Endothelial cell of umbilical vein (primary cell): ENCODE measurements at regions not wholly inside any gene's neighbourhood (a gene's known extent, or its start where the extent isn't known, plus 50 kb on each side); places are given as distances from the start of the nearest gene placed in this dataset.
"Not testable (repeated sequence)": the region's sequence is repeated elsewhere in the genome, so short reads cannot be mapped to it uniquely, and the experiment has no call there.

Experiments used
- BruUV-seq: library from RNA; stranded (reverse); fragments of 400-500 nt; replicated peaks from 2 replicates; lab custom pipeline; 2021; lab: Mats Ljungman, UMichigan
- CTCF ChIA-PET: fragments of 300-600, 350-600 bp; sonication (Branson Sonifier 250); formaldehyde crosslinking; loops from one replicate; lab custom pipeline; 2021; ENCODE audit warnings: antibody characterized with exemption, inconsistent platforms; lab: Charles Lee
- POLR2A ChIA-PET: fragments of 300-600, 350-600 bp; sonication (Branson Sonifier 250); formaldehyde crosslinking; loops from one replicate; lab custom pipeline; 2021; ENCODE audit warnings: antibody characterized with exemption, inconsistent platforms; lab: Charles Lee
- DNase-seq: peaks from one replicate; pipeline ENCODE4 v3.0.0-alpha.2; 2011; ENCODE audit warnings: low read depth, low spot score
- FAIRE-seq: peaks from 2 replicates; lab custom pipeline; 2011; peaks lifted over from hg19 to GRCh38; lab: Jason Lieb, UNC
- H2AFZ ChIP-seq: 2 replicates; pipeline ENCODE4 v1.6.0; 2012; ENCODE audit warnings: low read depth, low read length, control low read depth, inconsistent platforms
- H3K27ac ChIP-seq: 2 replicates; pipeline ENCODE4 v1.5.1; 2011; ENCODE audit warnings: low read depth, mild to moderate bottlenecking, control low read depth, low read length, moderate library complexity; ENCODE audit not compliant: insufficient read depth
- H3K27me3 ChIP-seq, 2 experiments: 2 replicates each; pipeline versions ENCODE4 v1.6.0 to v1.6.1; 2011; ENCODE audit warnings: low read length in 2 of 2, mixed read lengths in 1 of 2; ENCODE audit not compliant: control insufficient read depth in 2 of 2, insufficient read depth in 2 of 2
- H3K36me3 ChIP-seq, 2 experiments: 2 replicates in 1 of 2; 3 replicates in 1 of 2; pipeline ENCODE4 v1.5.1; 2011; ENCODE audit warnings: low read length in 2 of 2, mild to moderate bottlenecking in 1 of 2, moderate library complexity in 1 of 2; ENCODE audit not compliant: control insufficient read depth in 2 of 2, insufficient read depth in 2 of 2; ENCODE audit errors: extremely low read depth in 1 of 2
- H3K4me1 ChIP-seq: 3 replicates; pipeline ENCODE4 v1.5.1; 2011; ENCODE audit warnings: mild to moderate bottlenecking, low read length; ENCODE audit not compliant: control insufficient read depth, insufficient read depth; ENCODE audit errors: extremely low read depth
- H3K4me2 ChIP-seq: 2 replicates; pipeline ENCODE4 v1.6.1; 2011; ENCODE audit warnings: low read length, control low read depth, mixed read lengths; ENCODE audit not compliant: insufficient read depth
- H3K4me3 ChIP-seq, 3 experiments: fragments of 200-600 bp in 1 of 3; sonication (generic), shearing (Covaris generic) in 1 of 3; replicated peaks in 1 of 3; 2 replicates each; pipeline ENCODE4 v1.5.1; 2011 to 2016; ENCODE audit warnings: control low read depth in 3 of 3, low read length in 3 of 3, mild to moderate bottlenecking in 2 of 3, inconsistent platforms in 1 of 3, low read depth in 1 of 3, moderate library complexity in 1 of 3; ENCODE audit not compliant: insufficient read depth in 1 of 3
- H3K79me2 ChIP-seq: 2 replicates; pipeline ENCODE4 v1.6.0; 2012; ENCODE audit warnings: low read length, inconsistent platforms; ENCODE audit not compliant: control insufficient read depth, insufficient read depth
- H3K9ac ChIP-seq: replicated peaks from 2 replicates; pipeline ENCODE3; 2011; ENCODE audit warnings: low read length, control low read depth; ENCODE audit not compliant: insufficient read depth; ENCODE audit errors: extremely low read depth
- H3K9me1 ChIP-seq: replicated peaks from 3 replicates; pipeline ENCODE4 v1.6.0; 2011; ENCODE audit warnings: mild to moderate bottlenecking, low read length; ENCODE audit not compliant: control insufficient read depth, insufficient read depth; ENCODE audit errors: extremely low read depth
- H3K9me3 ChIP-seq: replicated peaks from 2 replicates; pipeline ENCODE4 v1.5.1; 2012; ENCODE audit warnings: low read length, inconsistent platforms; ENCODE audit not compliant: control insufficient read depth, insufficient read depth
- H4K20me1 ChIP-seq: replicated peaks from 2 replicates; pipeline ENCODE3; 2011; ENCODE audit warnings: mild to moderate bottlenecking, low read length; ENCODE audit not compliant: control insufficient read depth, insufficient read depth; ENCODE audit errors: extremely low read depth
- CTCF ChIP-seq, 2 donors: IDR thresholded peaks; 1 replicate in 1 of 2; 2 replicates in 1 of 2; pipeline ENCODE4 v1.5.1; 2011; ENCODE audit warnings: low read length in 2 of 2, mild to moderate bottlenecking in 2 of 2, moderate library complexity in 2 of 2, control low read depth in 1 of 2, inconsistent platforms in 1 of 2, low read depth in 1 of 2; ENCODE audit not compliant: insufficient read depth in 1 of 2; ENCODE audit errors: extremely low read depth in 1 of 2
- EZH2 ChIP-seq: IDR thresholded peaks from 2 replicates; pipeline ENCODE4 v1.6.1; 2012; ENCODE audit warnings: borderline replicate concordance, low read depth, mild to moderate bottlenecking, moderate library complexity, low read length, inconsistent platforms; ENCODE audit not compliant: severe bottlenecking
- FOS ChIP-seq: IDR thresholded peaks from 2 replicates; pipeline ENCODE4 v1.6.1; 2011; ENCODE audit warnings: mild to moderate bottlenecking, low read length, moderate library complexity, borderline replicate concordance; ENCODE audit not compliant: insufficient read depth
- GATA2 ChIP-seq: IDR thresholded peaks from 2 replicates; pipeline ENCODE4 v1.7.0; 2011; ENCODE audit warnings: low read depth, mild to moderate bottlenecking, moderate library complexity, mixed read lengths, low read length; ENCODE audit not compliant: insufficient read length, insufficient read depth
- JUN ChIP-seq: IDR thresholded peaks from 2 replicates; pipeline ENCODE4 v1.6.1; 2011; ENCODE audit warnings: borderline replicate concordance, low read depth; ENCODE audit not compliant: insufficient read length, insufficient read depth
- MAX ChIP-seq: IDR thresholded peaks from 2 replicates; pipeline ENCODE4 v1.6.1; 2011; ENCODE audit not compliant: insufficient read depth, insufficient read length
- MYC ChIP-seq: IDR thresholded peaks from one replicate; pipeline ENCODE4 v1.6.1; 2011; ENCODE audit warnings: mild to moderate bottlenecking, low read depth, low read length
- POLR2A ChIP-seq: IDR thresholded peaks from 2 replicates; pipeline ENCODE4 v1.6.1; 2012; ENCODE audit warnings: low read depth, mild to moderate bottlenecking, control low read depth, low read length
- POLR2AphosphoS5 ChIP-seq: IDR thresholded peaks from 2 replicates; pipeline ENCODE4 v1.6.1; 2012; ENCODE audit warnings: low read depth, mild to moderate bottlenecking, control low read depth, low read length, moderate library complexity; ENCODE audit not compliant: insufficient read depth
- dilution Hi-C: fragments of 300-500 bp; cut with MboI; formaldehyde crosslinking; loops from one replicate; pipeline ENCODE4 v1.15.0; 2019; ENCODE audit warnings: low sequenced_read_pairs; ENCODE audit not compliant: extremely low pct_ligation_motif_present
- intact Hi-C: fragments of 100-400 bp; cut with micrococcal nuclease; formaldehyde crosslinking; loops from one replicate; pipeline ENCODE4 v1.10.0; 2022

GRCh38 chr3:19815805-19816204 is 118.2 kb downstream of the EFHB start:
- no peaks in the 10 kb centered on the region for H3K79me2 ChIP-seq
- no peaks in the 10 kb centered on the region for H3K9me1 ChIP-seq
- no peak overlapping the region for H3K4me2 ChIP-seq
- no peaks in the 10 kb centered on the region for H4K20me1 ChIP-seq
- DNase-seq (no peak), FAIRE-seq (no peak)
- H3K4me3 ChIP-seq = no peak overlapping the region
- TF ChIP-seq MYC (no peak), FOS (no peak), POLR2AphosphoS5 (no peak), POLR2A (no peak), EZH2 (no peak), JUN (no peak), CTCF (IDR thresholded peaks at IDR 0.05; ENCODE audit: extremely low read depth in 1 of 2, insufficient read depth in 1 of 2, low read depth in 1 of 2, low read length in 2 of 2) (no peak), MAX (no peak), GATA2 (no peak)
- H3K36me3 ChIP-seq = no peaks in the 10 kb centered on the region
- ChIA-PET POLR2A (no interaction called here), CTCF (no interaction called here)
- intact Hi-C loops = no loop called here
- no peak overlapping the region for H3K27ac ChIP-seq
- H3K9me3 ChIP-seq = no peaks in the 10 kb centered on the region
- no peak overlapping the region for H3K9ac ChIP-seq
- H3K4me1 ChIP-seq = no peaks in the 10 kb centered on the region
- dilution Hi-C loops = no loop called here
- BruUV-seq = no TSS peak
- no peak overlapping the region for H2AFZ ChIP-seq
- H3K27me3 ChIP-seq = no peaks in the 10 kb centered on the region

- intact Hi-C loops, FAIRE-seq: not testable (repeated sequence)
Observed at GRCh38 chr3:19813743-19814142, 120.3 kb downstream of the EFHB start.

More at GRCh38 chr3:19813743-19814142, 120.3 kb downstream of the EFHB start:
- H3K4me1 ChIP-seq, H4K20me1 ChIP-seq, H3K9me3 ChIP-seq, H3K4me2 ChIP-seq, DNase-seq, H3K27me3 ChIP-seq, POLR2A ChIA-PET, CTCF ChIA-PET, BruUV-seq, H3K27ac ChIP-seq, H3K4me3 ChIP-seq, dilution Hi-C loops, H3K79me2 ChIP-seq, H3K9ac ChIP-seq, H3K9me1 ChIP-seq, H3K36me3 ChIP-seq, H2AFZ ChIP-seq: not testable (repeated sequence)
